ENCODE measurements at regions not wholly inside any gene's neighbourhood (a gene's known extent, or its start where the extent isn't known, plus 50 kb on each side); places are given as distances from the start of the nearest gene placed in this dataset.

- Histone ChIP-seq H3K79me2 (ENCODE audit: control insufficient read depth, insufficient read depth, low read length) (no peaks in the 10 kb centered on the region), H4K20me1 (ENCODE audit: control insufficient read depth, insufficient read depth) (no peaks in the 10 kb centered on the region), H3K4me2 (ENCODE audit: control insufficient read depth, insufficient read depth) (no peak overlapping the region), H3K27me3 (replicated peaks in 1 of 2; ENCODE audit: control insufficient read depth in 2 of 2, insufficient read depth in 2 of 2, low read length in 1 of 2) (no peaks in the 10 kb centered on the region), H3K36me3 (ENCODE audit: control insufficient read depth in 2 of 2, insufficient read depth in 2 of 2, low read length in 1 of 2) (no peaks in the 10 kb centered on the region), H3K4me1 (ENCODE audit: control insufficient read depth, insufficient read depth, low read length) (no peaks in the 10 kb centered on the region), H3K9me3 (replicated peaks; ENCODE audit: control insufficient read depth, insufficient read depth, low read length) (no peaks in the 10 kb centered on the region), H3K27ac (ENCODE audit: control insufficient read depth, insufficient read depth) (no peak overlapping the region), H3K9ac (ENCODE audit: control insufficient read depth, insufficient read depth, low read length) (no peak overlapping the region), H3K4me3 (no peak overlapping the region), H2AFZ (ENCODE audit: control insufficient read depth, low read depth, low read length) (no peak overlapping the region)
- intact Hi-C loops (cut with micrococcal nuclease; ENCODE audit: unreplicated experiment) (no loop called here), in situ Hi-C loops (cut with MboI) (no loop called here)
- SMC1A ChIA-PET (ENCODE audit: uncharacterized antibody, unreplicated experiment), result interaction anchor here (1.1 kb wide), 1 partner anchor 9 kb away, joined by 4 read pairs; no protein-coding TSS in a partner anchor
- CTCF ChIA-PET, result no interaction called here
- ATAC-seq (no peak), FAIRE-seq (no peak), DNase-seq (ENCODE audit: low read depth, low spot score) (no peak)
- RAD21 ChIA-PET (ENCODE audit: unreplicated experiment), result no interaction called here
- TF ChIP-seq JUND (IDR thresholded peaks at IDR 0.05; ENCODE audit: low read depth, low read length) (no peak), E4F1 (IDR thresholded peaks at IDR 0.05; ENCODE audit: borderline replicate concordance, partially characterized antibody) (no peak), CBFB (IDR thresholded peaks at IDR 0.05; ENCODE audit: low read depth) (no peak), MYC (IDR thresholded peaks at IDR 0.05; ENCODE audit: insufficient read depth, insufficient read length, insufficient replicate concordance, low read length, severe bottlenecking) (no peak), POLR2AphosphoS2 (IDR thresholded peaks at IDR 0.05; ENCODE audit: low read depth, low read length) (no peak), SIN3A (IDR thresholded peaks at IDR 0.05; ENCODE audit: low read depth, low read length) (no peak)
- BruUV-seq (replicated peaks), result no TSS peak
- POLR2A ChIA-PET, result no interaction called here
- WGBS (ENCODE audit: insufficient coverage, insufficient replicate concordance, low lambda C conversion rate, missing lambda C conversion rate), result 29% methylated on average over 1 of the region's 1 CpG
Observed at GRCh38 chr15:36430280-36430679, 149.1 kb upstream of the CDIN1 start.

All from GM12878 (cell line).